Amniotic epithelial cell (primary cell): ENCODE measurements at regions not wholly inside any gene's neighbourhood (a gene's known extent, or its start where the extent isn't known, plus 50 kb on each side); places are given as distances from the start of the nearest gene placed in this dataset.
"Not testable (repeated sequence)": the region's sequence is repeated elsewhere in the genome, so short reads cannot be mapped to it uniquely, and the experiment has no call there.

Experiments used
- DNase-seq: peaks from one replicate; pipeline ENCODE4 v3.0.0-alpha.2; 2010; ENCODE audit warnings: low read depth

- peak; percentile 18 for DNase-seq
Measured at GRCh38 chr19:28737021-28737895, 475.7 kb downstream of the UQCRFS1 start.

- DNase-seq, result no peak
Measured at GRCh38 chr19:28736528-28736927, 476.4 kb downstream of the UQCRFS1 start.

GRCh38 chr19:28731577-28731976, 481.4 kb downstream of the UQCRFS1 start:
- DNase-seq, result no peak

GRCh38 chr19:28730791-28731512, 482.0 kb downstream of the UQCRFS1 start:
- no peak for DNase-seq

GRCh38 chr19:28727480-28728159, 485.3 kb downstream of the UQCRFS1 start:
- peak; percentile 6 for DNase-seq

- DNase-seq, result no peak
Measured at GRCh38 chr19:28726533-28727479, 486.1 kb downstream of the UQCRFS1 start.

- no peak for DNase-seq
Measured at GRCh38 chr19:28718909-28719308, 494.0 kb downstream of the UQCRFS1 start.

GRCh38 chr19:28715157-28715556, 497.8 kb downstream of the UQCRFS1 start:
- no peak for DNase-seq

- peak; percentile 65 for DNase-seq
Measured at GRCh38 chr19:28711411-28711810, 501.5 kb downstream of the UQCRFS1 start.

- peak; percentile 72 for DNase-seq
Measured at GRCh38 chr19:28710278-28710677, 502.7 kb downstream of the UQCRFS1 start.

GRCh38 chr19:28706693-28707092, 506.3 kb downstream of the UQCRFS1 start:
- DNase-seq, result no peak

GRCh38 chr19:28705008-28705407, 507.9 kb downstream of the UQCRFS1 start:
- DNase-seq, result peak; percentile 81

GRCh38 chr19:28703400-28703956, 509.5 kb downstream of the UQCRFS1 start:
- no peak for DNase-seq

- DNase-seq, result peak; percentile 77
Measured at GRCh38 chr19:28701491-28701890, 511.5 kb downstream of the UQCRFS1 start.

GRCh38 chr19:28700176-28700575, 512.8 kb downstream of the UQCRFS1 start:
- peak; percentile 50 for DNase-seq

GRCh38 chr19:28697308-28697707, 515.6 kb downstream of the UQCRFS1 start:
- DNase-seq, result no peak

- DNase-seq, result peak; percentile 73
Measured at GRCh38 chr19:28694812-28695211, 518.1 kb downstream of the UQCRFS1 start.

GRCh38 chr19:28691683-28692082, 521.3 kb downstream of the UQCRFS1 start:
- peak; percentile 24 for DNase-seq

GRCh38 chr19:28689464-28689863, 523.5 kb downstream of the UQCRFS1 start:
- DNase-seq, result not testable (repeated sequence)

GRCh38 chr19:28687296-28687695, 525.7 kb downstream of the UQCRFS1 start:
- peak; percentile 48 for DNase-seq

GRCh38 chr19:28686756-28687155, 526.2 kb downstream of the UQCRFS1 start:
- DNase-seq, result no peak
